GM21526 (cell line): ENCODE measurements at regions not wholly inside any gene's neighbourhood (a gene's known extent, or its start where the extent isn't known, plus 50 kb on each side); places are given as distances from the start of the nearest gene placed in this dataset.
"Not testable (repeated sequence)": the region's sequence is repeated elsewhere in the genome, so short reads cannot be mapped to it uniquely, and the experiment has no call there.

Experiments used
- ATAC-seq: cut with Tn5 transposase; IDR thresholded peaks from one replicate; pipeline ENCODE4 v1.9.1; 2021; ENCODE audit warnings: moderate library complexity; ENCODE audit not compliant: unreplicated experiment, low FRiP score

- no peak for ATAC-seq
Measured at GRCh38 chr5:52255308-52255707, 532.4 kb upstream of the ITGA1 start.

- ATAC-seq: no peak
Measured at GRCh38 chr5:52262844-52263243, 524.9 kb upstream of the ITGA1 start.

GRCh38 chr5:52269401-52269800 lies 518.3 kb upstream of the ITGA1 start:
- ATAC-seq: no peak

GRCh38 chr5:52269859-52270258 lies 517.9 kb upstream of the ITGA1 start:
- no peak for ATAC-seq

- ATAC-seq: no peak
Measured at GRCh38 chr5:52275639-52276038, 512.1 kb upstream of the ITGA1 start.

GRCh38 chr5:52277101-52277500 lies 510.6 kb upstream of the ITGA1 start:
- no peak for ATAC-seq

GRCh38 chr5:52282647-52283046 lies 505.1 kb upstream of the ITGA1 start:
- ATAC-seq: no peak

- ATAC-seq: no peak
Measured at GRCh38 chr5:52283221-52283620, 504.5 kb upstream of the ITGA1 start.

- no peak for ATAC-seq
Measured at GRCh38 chr5:52300703-52301372, 486.9 kb upstream of the ITGA1 start.

- ATAC-seq: not testable (repeated sequence)
Measured at GRCh38 chr5:52304816-52305215, 482.9 kb upstream of the ITGA1 start.

- no peak for ATAC-seq
Measured at GRCh38 chr5:52328220-52328806, 459.4 kb upstream of the ITGA1 start.

GRCh38 chr5:52331725-52332124 lies 456.0 kb upstream of the ITGA1 start:
- no peak for ATAC-seq

- no peak for ATAC-seq
Measured at GRCh38 chr5:52334367-52334766, 453.3 kb upstream of the ITGA1 start.

GRCh38 chr5:52339285-52339684 lies 448.4 kb upstream of the ITGA1 start:
- no peak for ATAC-seq

GRCh38 chr5:52342361-52342760 lies 445.4 kb upstream of the ITGA1 start:
- no peak for ATAC-seq

GRCh38 chr5:52356311-52356918 lies 431.3 kb upstream of the ITGA1 start:
- no peak for ATAC-seq

GRCh38 chr5:52359261-52359660 lies 428.5 kb upstream of the ITGA1 start:
- no peak for ATAC-seq

GRCh38 chr5:52360985-52361384 lies 426.7 kb upstream of the ITGA1 start:
- no peak for ATAC-seq

- ATAC-seq: no peak
Measured at GRCh38 chr5:52374286-52374685, 413.4 kb upstream of the ITGA1 start.

GRCh38 chr5:52375969-52376368 lies 411.7 kb upstream of the ITGA1 start:
- no peak for ATAC-seq

GRCh38 chr5:52376592-52376991 lies 411.1 kb upstream of the ITGA1 start:
- ATAC-seq: no peak

- no peak for ATAC-seq
Measured at GRCh38 chr5:52378237-52378636, 409.5 kb upstream of the ITGA1 start.
